Tongue (tissue), 1 donor: ENCODE measurements at regions not wholly inside any gene's neighbourhood (a gene's known extent, or its start where the extent isn't known, plus 50 kb on each side); places are given as distances from the start of the nearest gene placed in this dataset.
A peak's percentile ranks its signal among the peaks of the same experiment; 100 is the strongest.
"Not testable (repeated sequence)": the region's sequence is repeated elsewhere in the genome, so short reads cannot be mapped to it uniquely, and the experiment has no call there.

Experiments used
- DNase-seq: peaks from one replicate; pipeline ENCODE4 v3.0.0-alpha.2; 2015

DNA sequence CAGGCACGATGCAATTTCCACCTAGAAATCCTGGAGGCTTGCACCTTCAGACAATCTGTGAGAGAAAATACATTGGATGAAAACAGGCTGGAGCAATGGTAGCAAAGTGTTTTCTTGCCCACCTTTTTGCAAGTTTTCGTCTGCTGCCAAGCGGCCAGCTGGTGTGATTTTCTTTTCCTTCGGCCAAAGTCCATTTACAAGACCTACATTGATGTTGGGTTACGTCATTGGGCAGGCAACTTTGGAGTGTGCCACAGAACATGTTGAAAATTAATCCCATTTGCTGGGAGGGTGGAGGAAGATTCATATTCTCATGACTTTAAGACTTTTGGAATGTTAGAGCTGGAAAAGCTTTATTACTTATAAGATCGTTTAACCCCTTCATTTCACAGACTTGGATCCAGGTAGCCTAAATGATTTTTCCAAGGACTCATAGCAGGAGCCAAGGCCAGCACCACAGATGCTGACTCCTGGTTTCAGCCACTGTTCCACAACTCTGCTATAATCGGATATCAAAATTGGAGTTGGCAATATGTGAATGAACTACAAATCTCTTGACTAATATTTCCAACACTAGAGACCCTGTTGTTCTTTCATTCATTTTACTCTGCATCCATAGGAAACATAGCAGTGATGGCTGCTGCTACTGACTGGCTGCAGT, 352.1 kb downstream of the RND3 start:
- no peak for DNase-seq

DNA sequence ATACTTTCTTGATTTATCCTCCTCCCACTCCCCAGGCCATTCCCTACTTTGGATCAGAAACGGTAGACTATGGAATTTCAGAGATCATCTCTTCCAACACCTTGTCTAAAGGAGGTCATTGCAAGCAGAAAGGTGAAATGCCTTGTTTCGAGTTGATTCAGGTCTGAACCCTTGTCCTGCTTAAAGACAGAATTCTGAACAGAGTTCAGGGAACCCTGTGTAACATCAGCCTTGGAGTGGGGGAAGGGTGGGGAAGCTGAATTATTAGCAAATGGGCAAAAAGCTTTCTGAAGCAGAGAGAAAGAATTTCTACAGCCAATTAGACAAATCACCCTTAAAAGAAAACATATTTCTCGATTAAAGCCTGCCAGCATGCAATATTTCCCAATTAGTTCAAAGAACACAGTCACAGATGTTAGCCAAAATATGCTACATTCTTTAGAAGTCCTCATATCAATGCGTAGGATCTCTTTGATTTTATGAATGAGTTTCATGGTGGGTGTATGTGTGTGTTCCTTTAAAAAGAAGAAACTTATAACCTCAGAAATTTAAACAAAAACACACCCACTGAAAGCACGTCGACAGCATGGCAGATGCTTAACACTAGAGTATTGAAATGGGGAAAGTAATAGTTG, 353.1 kb downstream of the RND3 start:
- DNase-seq: peak; percentile 54

DNA sequence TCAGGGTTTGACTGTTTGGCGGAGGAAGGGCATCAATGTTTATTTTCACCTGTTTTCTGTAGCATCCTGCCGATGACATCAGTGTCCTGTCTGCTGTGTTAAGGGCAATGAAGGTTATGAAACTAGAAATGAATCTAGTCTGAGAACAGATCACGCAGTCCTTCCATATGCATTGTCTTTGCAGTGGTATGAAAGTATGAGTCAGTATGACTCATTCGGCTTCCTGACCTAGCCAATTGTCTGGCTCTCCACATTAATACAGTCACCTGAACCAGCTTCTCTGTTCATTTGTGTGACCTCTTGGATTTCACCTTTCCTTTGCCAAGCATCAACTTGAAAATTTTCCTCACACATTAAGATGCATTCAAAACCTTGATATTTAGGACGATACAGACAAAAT, 353.8 kb downstream of the RND3 start:
- DNase-seq: no peak

DNA sequence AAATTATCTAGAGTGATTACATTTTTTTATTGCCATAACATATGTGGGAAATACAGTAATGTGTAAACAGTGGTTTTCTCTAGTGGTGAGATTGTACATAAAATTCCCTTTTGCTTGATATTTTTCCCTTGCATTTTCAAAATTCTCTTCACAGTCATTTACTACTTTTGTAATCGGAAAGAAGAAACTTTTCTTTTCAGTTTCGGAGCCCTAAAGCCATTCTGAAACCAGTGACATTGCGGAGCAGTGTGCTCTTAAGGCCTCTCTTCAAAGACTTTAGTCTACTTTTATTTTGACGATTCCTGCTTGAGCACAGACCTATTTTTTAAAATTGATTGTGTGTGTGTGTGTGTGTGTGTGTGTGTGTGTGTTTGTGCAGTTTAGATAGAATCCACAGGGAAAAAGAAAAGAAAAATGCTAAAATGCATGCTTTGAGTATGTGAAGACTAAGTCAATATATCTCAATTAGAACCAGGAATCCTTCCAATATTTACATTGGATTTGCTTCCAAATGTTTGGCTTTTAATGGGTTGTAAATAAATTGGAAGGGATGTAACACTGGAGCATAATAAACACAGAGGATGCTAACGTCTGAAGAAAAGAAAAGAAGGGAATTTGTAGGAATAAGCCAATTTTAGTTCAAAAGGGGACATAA, 357.4 kb downstream of the RND3 start:
- DNase-seq: peak; percentile 35

DNA sequence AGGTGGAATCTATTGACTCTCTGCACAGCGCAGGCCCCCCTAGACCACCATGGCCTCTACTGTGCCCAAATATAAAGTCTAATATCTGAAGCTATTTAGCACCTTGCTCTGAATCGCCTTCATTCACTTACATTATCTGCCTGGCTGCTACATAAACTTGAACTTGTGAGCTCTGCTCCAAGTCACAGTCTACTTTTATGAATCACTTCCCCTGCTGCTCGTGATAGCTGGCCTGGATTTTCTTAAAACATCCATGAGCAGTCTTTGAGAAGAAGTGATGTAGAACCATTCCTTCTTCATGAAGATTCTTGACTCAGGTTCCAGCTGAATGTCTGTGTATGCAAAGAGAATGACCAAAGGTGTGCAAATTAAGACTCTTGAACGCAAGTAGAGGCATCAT, 359.5 kb downstream of the RND3 start:
- DNase-seq: no peak

DNA sequence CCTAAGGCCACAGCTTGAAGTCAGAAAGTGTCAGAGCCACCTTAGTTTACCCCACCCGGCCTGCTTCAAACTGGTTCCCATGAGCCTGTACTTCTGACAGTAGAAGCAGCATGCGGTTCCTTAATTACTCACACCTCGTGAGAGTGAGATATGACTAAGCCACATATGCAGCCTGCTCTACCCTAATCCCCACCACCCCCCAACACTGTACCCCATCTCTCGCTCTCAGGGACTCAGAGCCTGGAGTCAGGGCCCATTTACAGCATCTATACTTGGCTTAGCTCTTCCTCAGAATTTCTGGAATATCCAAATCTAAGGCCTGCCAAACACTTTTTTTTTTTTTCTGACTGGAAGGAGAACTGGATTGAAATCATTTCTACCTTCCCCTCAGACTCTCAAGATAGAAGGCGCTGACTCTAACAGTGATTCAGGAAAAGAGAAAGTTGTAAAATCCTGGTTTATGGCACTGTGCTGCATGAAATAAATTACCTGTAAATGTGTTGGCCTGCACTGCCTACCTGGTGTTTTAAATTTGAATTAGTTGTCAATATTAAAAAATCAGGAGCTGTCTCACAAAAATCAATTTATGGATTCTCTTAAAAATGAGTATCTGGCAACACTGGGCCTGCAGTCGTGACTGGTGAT, 360.0 kb downstream of the RND3 start:
- no peak for DNase-seq

DNA sequence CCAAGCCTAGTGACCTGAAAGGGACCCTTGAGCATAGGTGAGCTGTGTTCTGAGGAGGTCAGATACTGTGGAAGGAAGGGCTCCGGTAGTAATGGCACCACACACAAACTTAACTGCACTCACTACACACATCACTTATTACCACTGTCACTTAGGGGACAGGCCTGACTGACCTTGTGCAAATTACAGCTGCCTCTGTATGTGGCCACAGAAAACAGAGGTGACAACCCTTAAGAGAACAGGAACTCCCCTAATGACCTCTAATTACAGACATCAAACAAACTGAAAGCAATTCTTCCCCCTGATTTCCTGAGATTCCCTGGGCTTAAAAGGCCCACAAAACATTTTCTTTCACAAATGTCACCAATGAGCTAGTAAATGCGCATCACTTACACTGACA, 360.6 kb downstream of the RND3 start:
- DNase-seq: no peak

DNA sequence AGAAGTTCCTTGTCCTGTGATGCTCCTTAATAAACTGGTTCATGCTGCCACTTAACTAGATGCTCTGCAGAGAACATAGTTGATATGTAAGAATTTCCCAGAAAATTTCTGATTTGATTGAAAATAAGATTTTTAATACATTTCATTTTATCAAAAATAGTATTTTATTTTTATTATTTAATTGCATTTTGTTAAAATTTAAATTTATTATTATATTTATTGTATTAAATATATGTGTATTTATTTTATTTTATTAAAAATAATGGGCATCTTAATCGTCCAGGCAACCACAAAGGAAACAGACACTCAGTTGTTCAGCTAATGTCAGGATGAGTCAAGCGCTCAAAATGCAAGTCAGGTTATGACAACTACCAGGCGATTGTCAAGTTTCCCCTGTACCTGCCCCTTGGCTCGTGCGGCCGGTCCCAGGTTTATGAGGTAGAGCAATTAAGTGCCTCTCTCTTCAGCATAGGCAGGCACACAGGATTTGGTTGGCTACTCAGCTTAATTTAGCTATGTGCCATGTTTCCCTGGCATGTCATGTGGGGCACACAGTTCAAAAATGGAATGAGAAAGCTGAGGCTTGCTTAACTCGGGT, 361.2 kb downstream of the RND3 start:
- no peak for DNase-seq

DNA sequence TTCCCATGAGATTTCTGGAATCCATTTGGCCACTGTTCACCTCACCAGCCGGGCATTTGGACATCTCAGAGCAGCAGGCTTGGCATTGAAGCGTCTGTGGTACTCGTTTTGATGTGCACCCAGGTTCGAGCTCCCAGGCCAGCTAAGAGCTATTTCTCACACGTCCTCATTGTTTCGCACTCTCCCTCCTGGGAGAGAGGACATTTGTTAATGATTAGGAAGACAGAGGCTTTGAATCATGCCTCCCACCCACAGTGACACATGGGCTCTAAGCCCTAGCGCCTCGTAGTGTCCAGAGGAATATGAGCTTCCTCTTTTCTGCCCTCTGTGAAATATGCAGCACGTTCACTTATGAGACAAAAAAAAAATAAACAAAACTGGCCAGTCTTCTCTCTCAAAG, 361.8 kb downstream of the RND3 start:
- no peak for DNase-seq

DNA sequence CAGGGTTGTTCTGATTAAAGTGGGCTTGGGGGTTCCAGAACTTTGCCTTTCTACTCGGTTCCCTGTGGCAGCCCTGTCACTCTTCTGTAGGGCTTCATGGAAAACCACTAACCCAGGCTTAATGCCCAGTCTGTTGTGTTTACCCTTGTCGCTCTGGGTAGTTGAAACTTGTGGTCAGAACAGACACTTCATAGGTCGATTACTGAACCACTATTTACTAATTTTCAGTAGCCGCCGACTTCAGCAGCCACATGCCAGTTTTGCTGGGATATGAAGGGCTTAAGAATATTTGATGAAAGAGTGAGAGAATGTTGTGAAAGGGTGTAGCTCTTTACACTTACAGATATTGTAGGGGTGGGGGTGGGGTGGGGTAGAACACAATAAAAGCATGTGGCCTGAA, 362.3 kb downstream of the RND3 start:
- no peak for DNase-seq

DNA sequence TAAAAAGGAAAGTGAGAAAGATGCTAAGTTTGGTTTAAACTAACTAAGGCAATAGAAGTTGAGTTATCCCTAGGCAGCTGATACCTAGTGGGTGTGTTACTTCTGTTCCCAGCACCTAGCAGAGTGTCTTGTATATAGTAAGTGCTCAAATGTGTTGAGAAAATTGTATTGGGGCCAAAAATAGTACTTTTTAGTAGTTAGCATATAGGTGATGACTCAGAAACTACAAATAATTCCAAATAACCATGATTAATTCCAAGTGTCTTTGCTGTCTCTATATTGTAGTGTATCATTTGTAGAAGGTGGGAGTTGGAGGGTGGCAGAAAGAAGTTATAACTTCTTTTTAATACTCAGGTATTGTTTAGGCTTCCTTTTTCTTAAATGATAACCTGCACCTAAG, 362.7 kb downstream of the RND3 start:
- no peak for DNase-seq

DNA sequence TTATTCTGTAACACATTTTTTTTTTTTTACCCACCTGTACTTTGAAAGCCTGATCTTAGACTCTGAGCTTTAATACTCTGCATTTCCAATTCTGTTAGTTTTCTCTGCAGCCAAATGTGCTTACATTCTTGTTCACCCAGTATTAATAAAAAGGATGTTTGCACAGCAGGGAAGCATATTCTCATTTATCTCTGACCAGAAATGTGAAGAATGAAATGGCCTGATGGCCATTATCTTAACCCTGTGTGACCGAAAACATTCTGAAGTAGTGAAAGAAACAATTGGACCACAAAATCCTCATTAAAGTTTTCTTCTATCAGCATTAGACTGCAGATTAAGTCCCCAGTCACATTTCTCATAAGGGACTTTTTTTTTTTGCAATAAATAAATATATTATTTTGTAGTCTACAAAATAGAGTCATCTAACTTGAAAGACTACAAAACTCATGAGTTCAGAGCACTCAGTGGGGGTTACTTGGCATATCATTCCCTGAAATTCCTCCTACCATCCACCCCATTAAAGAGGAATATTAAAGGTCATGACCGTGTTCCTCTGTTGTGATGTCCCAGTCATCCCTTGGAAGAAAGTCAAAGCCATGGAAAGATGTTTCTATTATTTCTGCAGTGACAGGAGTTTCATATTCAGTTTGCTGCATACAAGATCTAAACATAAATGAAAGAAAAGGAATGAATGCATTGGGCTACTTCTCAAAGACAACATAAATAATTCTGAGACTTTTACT, 364.4 kb downstream of the RND3 start:
- no peak for DNase-seq

DNA sequence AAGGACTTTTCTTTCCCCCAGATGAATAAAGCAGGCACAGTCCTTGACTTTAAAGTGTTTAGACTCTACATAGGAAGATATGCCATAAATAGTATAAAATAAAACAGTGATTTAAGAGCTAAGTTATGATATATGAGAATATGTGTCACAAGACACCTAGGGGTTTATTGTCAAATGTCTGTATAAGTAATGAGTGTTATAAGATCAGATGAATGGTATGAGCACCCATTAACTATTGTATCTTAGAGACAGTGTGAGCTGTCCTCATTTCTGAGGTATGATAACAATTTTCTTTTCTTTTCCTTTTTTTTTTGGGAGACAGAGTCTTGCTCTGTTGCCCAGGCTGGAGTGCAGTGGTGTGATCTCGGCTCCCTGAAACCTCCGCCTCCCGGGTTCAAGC, 365.3 kb downstream of the RND3 start:
- DNase-seq: no peak

DNA sequence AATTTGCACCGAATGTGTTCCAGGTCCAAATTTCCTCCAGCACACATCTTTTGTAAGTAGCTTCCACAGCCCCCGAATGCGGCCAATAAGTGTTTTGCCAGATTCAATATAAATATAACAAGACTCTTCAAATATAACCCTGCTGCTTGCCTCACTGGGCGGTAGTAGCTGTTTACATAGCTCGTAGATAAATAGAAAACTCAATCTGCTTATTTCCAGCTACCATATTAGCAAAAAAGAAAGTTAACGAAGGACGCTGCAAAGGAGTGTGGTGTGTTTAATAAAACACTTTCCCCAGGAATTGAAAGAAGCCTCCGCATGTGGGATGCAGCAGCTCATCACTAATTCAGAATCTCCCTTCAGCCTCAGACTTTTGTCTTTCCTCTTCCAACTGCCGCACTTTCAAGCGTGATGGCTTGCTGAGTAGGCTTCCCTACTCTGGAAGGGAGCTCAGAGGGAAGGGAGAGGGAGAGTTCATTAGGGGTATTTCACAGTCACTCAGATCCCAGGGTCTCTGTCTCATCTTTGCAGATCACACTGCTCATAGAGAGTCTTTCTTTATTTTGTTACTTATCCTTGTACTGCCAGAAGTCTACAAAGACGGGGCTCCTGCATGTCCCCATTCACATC, 367.0 kb downstream of the RND3 start:
- DNase-seq: no peak

DNA sequence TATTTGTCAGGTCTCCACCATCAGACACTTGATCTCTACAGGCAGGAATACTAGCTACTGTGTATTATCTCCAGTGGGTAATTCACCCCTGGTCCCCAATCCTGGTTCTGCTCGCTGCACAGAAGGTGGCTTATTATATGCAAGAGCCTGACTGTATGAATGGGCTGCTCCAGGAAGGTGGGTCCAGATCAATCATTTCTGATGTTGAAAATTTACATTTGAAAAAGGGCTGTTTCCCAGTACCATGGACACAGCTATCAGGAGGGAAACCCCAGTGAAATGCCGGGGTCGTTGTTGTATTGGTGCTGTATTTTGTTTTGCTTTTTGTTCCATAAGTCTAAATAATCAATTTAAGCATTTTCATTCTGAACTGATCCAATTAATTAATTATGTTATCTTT, 367.6 kb downstream of the RND3 start:
- no peak for DNase-seq

DNA sequence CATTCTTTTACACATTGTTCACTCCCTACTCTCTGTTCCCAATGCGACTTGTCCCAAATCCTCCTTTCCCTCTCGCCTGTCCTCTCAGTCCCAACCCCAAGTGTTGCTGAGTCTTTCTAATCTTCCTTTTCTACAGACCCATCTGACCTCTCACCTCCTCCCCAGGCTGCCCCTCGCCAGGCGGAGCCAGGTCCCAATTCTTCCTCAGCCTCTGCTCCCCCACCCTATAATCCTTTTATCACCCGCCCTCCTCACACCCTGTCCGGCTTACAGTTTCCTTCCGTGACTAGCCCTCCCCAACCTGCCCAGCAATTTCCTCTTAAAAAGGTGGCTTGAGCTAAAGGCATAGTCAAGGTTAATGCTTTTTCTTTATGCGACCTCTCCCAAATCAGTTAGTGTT, 373.4 kb downstream of the RND3 start:
- not testable (repeated sequence) for DNase-seq

DNA sequence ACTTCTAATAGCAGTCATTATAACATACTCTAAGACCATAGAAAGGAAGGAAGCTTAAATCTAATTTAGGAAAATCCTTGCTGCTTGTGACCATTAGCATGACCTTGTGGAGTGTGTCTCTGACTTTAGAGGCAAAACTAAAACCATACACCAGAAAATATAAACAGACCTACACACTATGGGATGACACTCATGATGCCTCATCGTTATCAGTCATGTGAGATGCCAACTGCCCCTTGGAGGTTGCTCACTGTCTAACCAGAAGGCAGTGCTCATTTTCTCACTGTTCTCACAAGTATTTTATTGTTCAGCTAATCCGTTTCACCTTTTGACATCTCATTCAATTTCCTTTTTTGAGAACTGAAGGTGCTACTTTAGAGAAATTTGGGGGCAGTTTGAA, 376.9 kb downstream of the RND3 start:
- no peak for DNase-seq

DNA sequence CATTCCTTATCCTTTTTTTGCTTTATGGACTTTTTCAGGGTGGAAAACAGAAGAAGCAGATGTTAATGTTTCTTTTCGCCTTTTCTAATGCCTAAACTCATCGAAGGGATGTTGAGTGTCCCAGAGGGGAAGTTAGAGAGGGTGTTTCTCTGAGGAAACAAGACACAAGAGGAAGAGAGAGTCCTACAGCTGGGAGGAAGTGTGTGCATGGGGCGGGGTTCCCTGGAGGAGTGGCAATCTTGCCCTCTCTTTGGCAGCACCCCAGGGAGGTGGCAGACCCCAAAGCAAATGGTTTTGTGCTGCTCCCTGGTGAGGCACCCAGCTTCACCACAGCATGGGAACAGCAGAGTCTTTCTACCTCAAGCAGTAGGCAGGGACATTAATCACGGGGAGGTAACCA, 377.6 kb downstream of the RND3 start:
- DNase-seq: no peak

DNA sequence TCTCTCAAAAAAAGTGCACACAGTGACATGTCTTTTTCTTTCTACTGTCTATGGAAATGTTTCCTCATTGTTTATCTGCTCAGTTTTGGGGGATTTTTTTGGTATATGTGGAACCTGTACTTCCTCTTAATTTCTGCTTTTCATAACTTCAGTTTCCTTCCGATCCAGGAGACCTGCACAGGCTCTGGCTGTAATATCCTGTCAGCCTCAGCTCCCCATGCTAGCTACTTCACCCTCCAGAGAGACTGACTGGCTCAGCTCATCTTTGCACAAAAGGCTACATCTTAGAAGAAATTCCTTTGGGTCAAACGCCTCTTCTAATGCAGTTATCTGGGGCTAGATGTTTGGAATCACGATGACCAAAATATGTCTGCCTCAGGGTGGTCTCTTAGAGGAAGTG, 378.4 kb downstream of the RND3 start:
- no peak for DNase-seq

DNA sequence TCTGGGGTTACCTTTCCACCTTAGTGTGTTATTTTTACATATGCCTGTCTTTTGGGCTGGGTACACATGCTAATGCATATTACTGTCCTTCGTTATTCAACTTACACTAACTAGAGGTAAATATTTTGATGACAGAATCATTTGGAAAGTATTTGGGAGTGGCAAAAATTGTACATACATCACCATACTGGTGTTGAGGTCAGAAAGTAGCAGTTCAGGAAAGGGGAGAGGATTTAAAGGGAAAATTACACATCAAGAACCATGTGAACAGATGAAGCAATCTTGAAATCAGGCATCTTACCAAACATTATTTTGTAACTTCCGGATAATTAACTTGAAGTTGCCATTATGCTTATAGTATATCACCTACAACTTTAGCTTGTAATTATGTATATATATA, 379.7 kb downstream of the RND3 start:
- no peak for DNase-seq

DNA sequence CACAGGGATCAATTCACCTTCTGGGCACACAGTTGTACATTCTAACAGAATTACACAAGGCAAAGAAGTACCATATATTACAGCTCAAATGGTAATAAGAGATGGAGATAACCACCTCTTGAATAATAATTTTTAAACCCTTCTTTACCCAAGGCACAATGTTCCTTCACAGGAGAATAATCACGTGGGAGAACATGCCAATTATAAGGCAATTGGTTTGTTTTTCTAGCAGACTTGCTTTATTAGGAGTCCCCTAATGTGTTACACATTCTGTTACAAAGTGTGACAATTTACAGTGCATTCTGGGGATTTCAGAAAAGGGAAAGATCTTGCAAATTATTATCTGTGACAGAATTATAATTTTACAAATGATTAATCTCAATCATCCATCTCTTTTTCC, 380.3 kb downstream of the RND3 start:
- no peak for DNase-seq

DNA sequence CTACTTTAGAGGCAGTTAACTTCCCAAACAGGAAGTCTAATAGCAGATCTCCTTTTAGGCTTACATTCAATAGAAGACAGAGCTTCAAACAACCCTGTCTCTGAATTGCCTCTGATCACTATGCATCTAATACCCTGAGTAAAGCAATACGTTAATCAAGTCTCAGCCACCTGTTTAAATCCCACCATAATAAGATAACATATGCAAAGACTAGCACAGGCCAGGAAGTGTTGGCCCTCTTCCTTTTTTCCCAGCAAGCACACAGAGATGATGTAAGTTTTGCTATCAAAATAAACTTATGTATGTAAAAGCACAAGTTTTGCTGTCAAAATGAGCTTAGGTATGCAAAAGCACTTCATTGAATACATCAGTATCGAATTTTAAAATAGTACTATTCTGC, 385.5 kb downstream of the RND3 start:
- no peak for DNase-seq
